OCI-LY3 (cell line): ENCODE measurements at regions not wholly inside any gene's neighbourhood (a gene's known extent, or its start where the extent isn't known, plus 50 kb on each side); places are given as distances from the start of the nearest gene placed in this dataset.
"Not testable (repeated sequence)": the region's sequence is repeated elsewhere in the genome, so short reads cannot be mapped to it uniquely, and the experiment has no call there.

Source experiments
- H2AFZ ChIP-seq: fragments of 200-600, 300-600 bp; shearing (Covaris generic); 2 replicates; pipeline ENCODE4 v1.6.0; 2014; ENCODE audit warnings: antibody characterized with exemption, low read depth, low read length
- H3K27ac ChIP-seq: fragments of 200-600, 300-600 bp; sonication (generic); 2 replicates; pipeline ENCODE4 v1.5.1; 2014; ENCODE audit warnings: mild to moderate bottlenecking, low read length, moderate library complexity, mixed read lengths
- H3K27me3 ChIP-seq: fragments of 200-600, 300-600 bp; sonication (generic); 2 replicates; pipeline ENCODE4 v1.6.1; 2014; ENCODE audit warnings: low read depth, low read length, mixed read lengths
- H3K36me3 ChIP-seq: fragments of 200-600, 300-600 bp; sonication (generic); replicated peaks from 2 replicates; pipeline ENCODE3; 2014; ENCODE audit warnings: low read depth, low read length, mixed read lengths
- H3K4me1 ChIP-seq: fragments of 300-600, 200-600 bp; sonication (generic); 2 replicates; pipeline ENCODE4 v1.6.1; 2014; ENCODE audit warnings: low read length, mixed read lengths
- H3K4me2 ChIP-seq: fragments of 200-600, 300-600 bp; sonication (generic); 2 replicates; pipeline ENCODE4 v1.6.1; 2014; ENCODE audit warnings: low read length, mixed read lengths
- H3K4me3 ChIP-seq: fragments of 300-600, 200-600 bp; sonication (generic); 2 replicates; pipeline ENCODE4 v1.5.1; 2014; ENCODE audit warnings: antibody characterized with exemption, mild to moderate bottlenecking, low read length, moderate library complexity
- H3K79me2 ChIP-seq: fragments of 300-600, 200-600 bp; shearing (Covaris generic); 2 replicates; pipeline ENCODE4 v1.6.1; 2014; ENCODE audit warnings: mild to moderate bottlenecking, low read length, mixed read lengths
- H3K9ac ChIP-seq: fragments of 300-600, 200-600 bp; shearing (Covaris generic); 2 replicates; pipeline ENCODE4 v1.6.0; 2014; ENCODE audit warnings: mild to moderate bottlenecking, low read length, moderate library complexity
- H3K9me3 ChIP-seq: fragments of 200-600, 300-600 bp; shearing (Covaris generic); 2 replicates; pipeline ENCODE4 v1.6.1; 2014; ENCODE audit warnings: low read length, mixed read lengths; ENCODE audit not compliant: insufficient read depth
- H4K20me1 ChIP-seq: fragments of 200-600, 300-600 bp; sonication (generic); 2 replicates; pipeline ENCODE4 v1.6.1; 2016; ENCODE audit warnings: low read length, mixed read lengths; ENCODE audit not compliant: insufficient read depth
- EZH2phosphoT487 ChIP-seq: fragments of 200-600 bp; shearing (Covaris generic); IDR thresholded peaks from 2 replicates; pipeline ENCODE4 v1.6.1; 2018; ENCODE audit warnings: antibody characterized with exemption, mixed run types, low read depth
- TF ChIP-seq, protein P1 (sequence below): fragments of 200-600, 300-600 bp; sonication (generic); IDR thresholded peaks from 2 replicates; pipeline ENCODE4 v1.5.1; 2014; ENCODE audit warnings: antibody characterized with exemption, low read length, low read depth

DNA sequence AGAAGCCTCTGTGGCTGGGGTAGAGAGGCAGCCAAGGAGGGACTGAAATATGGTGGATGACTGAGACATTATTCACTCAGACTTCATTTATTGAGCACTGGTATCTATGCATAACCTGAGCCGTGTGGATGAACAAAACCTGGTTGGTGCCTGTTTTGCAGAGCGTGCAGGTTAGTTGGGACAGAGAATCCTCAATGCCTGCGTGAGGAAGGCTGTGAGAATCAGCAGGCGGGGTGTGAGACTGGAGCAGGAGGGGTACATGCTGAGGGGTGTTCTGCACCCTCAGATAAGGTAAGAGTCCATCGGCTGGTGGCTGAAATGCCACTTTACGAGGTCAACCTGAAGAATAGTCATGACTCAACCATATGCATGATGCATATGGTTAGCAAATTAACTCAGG lies 271.6 kb downstream of the MED10 start:
- TF ChIP-seq, protein P1, sequence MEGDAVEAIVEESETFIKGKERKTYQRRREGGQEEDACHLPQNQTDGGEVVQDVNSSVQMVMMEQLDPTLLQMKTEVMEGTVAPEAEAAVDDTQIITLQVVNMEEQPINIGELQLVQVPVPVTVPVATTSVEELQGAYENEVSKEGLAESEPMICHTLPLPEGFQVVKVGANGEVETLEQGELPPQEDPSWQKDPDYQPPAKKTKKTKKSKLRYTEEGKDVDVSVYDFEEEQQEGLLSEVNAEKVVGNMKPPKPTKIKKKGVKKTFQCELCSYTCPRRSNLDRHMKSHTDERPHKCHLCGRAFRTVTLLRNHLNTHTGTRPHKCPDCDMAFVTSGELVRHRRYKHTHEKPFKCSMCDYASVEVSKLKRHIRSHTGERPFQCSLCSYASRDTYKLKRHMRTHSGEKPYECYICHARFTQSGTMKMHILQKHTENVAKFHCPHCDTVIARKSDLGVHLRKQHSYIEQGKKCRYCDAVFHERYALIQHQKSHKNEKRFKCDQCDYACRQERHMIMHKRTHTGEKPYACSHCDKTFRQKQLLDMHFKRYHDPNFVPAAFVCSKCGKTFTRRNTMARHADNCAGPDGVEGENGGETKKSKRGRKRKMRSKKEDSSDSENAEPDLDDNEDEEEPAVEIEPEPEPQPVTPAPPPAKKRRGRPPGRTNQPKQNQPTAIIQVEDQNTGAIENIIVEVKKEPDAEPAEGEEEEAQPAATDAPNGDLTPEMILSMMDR = no peak
- TF ChIP-seq EZH2phosphoT487 = no peak
- Histone ChIP-seq H2AFZ (no peak overlapping the region), H3K27ac (no peak overlapping the region), H3K79me2 (no peaks in the 10 kb centered on the region), H3K4me2 (no peak overlapping the region), H3K27me3 (no peaks in the 10 kb centered on the region), H3K4me1 (no peaks in the 10 kb centered on the region), H3K36me3 (no peaks in the 10 kb centered on the region), H3K4me3 (no peak overlapping the region), H3K9ac (no peak overlapping the region), H4K20me1 (no peaks in the 10 kb centered on the region), H3K9me3 (no peaks in the 10 kb centered on the region)

DNA sequence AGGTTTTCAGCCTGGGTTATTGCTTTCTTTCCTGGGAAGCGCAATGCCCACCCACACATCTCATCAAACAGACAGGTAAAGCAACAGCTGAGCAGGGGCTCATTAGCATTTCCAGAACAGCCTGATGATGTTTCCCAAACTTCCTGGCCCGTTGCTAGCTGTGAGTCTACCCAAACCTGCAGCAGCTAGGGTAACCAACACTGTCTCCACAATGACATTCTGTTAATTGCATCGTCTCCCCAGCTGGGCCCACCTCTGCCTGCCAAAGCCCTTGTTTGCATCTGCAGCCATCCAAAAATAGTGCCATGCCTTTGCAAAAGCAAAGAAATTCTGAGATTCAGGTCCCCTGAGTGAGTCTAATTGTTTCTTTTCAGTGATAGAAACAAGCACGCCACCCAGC lies 273.0 kb downstream of the MED10 start:
- no peaks in the 10 kb centered on the region for H3K36me3 ChIP-seq
- H3K27me3 ChIP-seq = no peaks in the 10 kb centered on the region
- H3K27ac ChIP-seq = no peak overlapping the region
- no peaks in the 10 kb centered on the region for H4K20me1 ChIP-seq
- no peak overlapping the region for H3K9ac ChIP-seq
- H3K9me3 ChIP-seq = no peaks in the 10 kb centered on the region
- H3K4me3 ChIP-seq = no peak overlapping the region
- H2AFZ ChIP-seq = no peak overlapping the region
- TF ChIP-seq, protein P1 = no peak
- TF ChIP-seq EZH2phosphoT487 = no peak
- no peaks in the 10 kb centered on the region for H3K4me1 ChIP-seq
- H3K79me2 ChIP-seq = no peaks in the 10 kb centered on the region
- no peak overlapping the region for H3K4me2 ChIP-seq

DNA sequence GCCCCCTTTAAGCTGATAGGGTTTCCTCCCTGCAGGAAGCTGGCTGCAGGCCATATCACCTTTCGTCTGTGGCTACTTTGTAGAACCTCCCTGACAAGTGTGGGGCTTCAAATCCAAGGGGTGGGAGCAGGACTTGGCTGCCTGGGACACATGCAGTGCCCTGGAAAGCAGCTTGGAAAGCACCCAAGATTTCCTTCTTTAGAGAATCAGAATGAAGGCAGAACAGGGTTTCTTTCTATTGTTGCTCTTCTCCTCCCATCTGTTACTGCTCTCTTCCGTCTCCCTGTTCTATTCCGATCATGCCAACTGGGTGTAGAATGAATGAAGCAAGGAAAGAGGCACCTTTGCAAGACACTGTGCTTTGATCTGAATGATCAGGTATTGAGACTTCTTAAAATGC lies 282.2 kb downstream of the MED10 start:
- H3K36me3 ChIP-seq = no peaks in the 10 kb centered on the region
- H2AFZ ChIP-seq = no peak overlapping the region
- H3K9ac ChIP-seq = no peak overlapping the region
- no peak overlapping the region for H3K4me2 ChIP-seq
- H4K20me1 ChIP-seq = no peaks in the 10 kb centered on the region
- H3K79me2 ChIP-seq = no peaks in the 10 kb centered on the region
- no peaks in the 10 kb centered on the region for H3K9me3 ChIP-seq
- H3K4me3 ChIP-seq = no peak overlapping the region
- H3K27ac ChIP-seq = no peak overlapping the region
- H3K4me1 ChIP-seq = no peaks in the 10 kb centered on the region
- TF ChIP-seq, protein P1 = no peak
- TF ChIP-seq EZH2phosphoT487 = no peak
- no peaks in the 10 kb centered on the region for H3K27me3 ChIP-seq

DNA sequence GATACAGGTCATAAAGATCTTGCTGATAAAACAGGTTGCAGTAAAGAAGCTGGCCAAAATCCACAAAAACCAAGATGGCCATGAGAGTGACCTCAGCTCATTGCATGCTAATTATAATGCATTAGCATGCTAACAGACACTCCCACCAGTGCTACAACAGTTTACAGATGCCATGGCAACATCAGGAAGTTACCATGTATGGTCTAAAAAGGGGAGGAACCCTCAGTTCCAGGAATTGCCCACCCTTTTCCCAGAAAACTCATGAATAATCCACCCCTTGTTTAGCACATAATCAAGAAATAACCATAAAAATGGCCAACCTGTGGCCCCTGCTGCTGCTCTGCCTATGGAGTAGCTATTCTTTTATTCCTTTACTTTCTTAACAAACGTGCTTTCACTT lies 284.2 kb downstream of the MED10 start:
- not testable (repeated sequence) for H3K4me1 ChIP-seq, H2AFZ ChIP-seq, H4K20me1 ChIP-seq, H3K4me2 ChIP-seq, H3K27me3 ChIP-seq, H3K36me3 ChIP-seq, H3K9me3 ChIP-seq, H3K27ac ChIP-seq, H3K79me2 ChIP-seq, H3K4me3 ChIP-seq, H3K9ac ChIP-seq

DNA sequence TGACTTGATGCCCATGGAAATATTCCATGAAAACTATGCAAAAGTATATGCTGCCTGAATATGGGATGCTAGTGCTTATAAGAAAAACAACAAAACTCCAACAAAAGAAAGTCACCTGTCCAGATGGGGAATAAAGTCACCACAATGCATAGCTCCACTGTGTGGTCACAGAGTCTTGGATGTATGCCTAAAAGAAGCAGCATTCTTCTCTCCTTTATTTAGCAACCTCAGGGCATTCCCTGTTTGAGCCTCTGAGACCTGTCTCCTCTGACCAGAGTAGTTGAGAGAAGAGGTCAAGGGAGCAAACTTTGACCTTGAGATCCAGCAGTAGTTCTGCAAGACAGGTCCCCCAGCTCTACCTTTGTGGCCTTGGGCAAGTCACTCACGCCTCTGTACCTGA lies 287.5 kb downstream of the MED10 start:
- H3K4me2 ChIP-seq = no peak overlapping the region
- no peaks in the 10 kb centered on the region for H3K9me3 ChIP-seq
- no peaks in the 10 kb centered on the region for H3K27me3 ChIP-seq
- H3K4me1 ChIP-seq = no peaks in the 10 kb centered on the region
- H4K20me1 ChIP-seq = no peaks in the 10 kb centered on the region
- no peak overlapping the region for H3K27ac ChIP-seq
- H3K79me2 ChIP-seq = no peaks in the 10 kb centered on the region
- H3K36me3 ChIP-seq = no peaks in the 10 kb centered on the region
- no peak overlapping the region for H3K4me3 ChIP-seq
- no peak overlapping the region for H2AFZ ChIP-seq
- no peak overlapping the region for H3K9ac ChIP-seq
- no peak for TF ChIP-seq EZH2phosphoT487
- TF ChIP-seq, protein P1 = no peak
